HepG2 (cell line): ENCODE measurements at regions not wholly inside any gene's neighbourhood (a gene's known extent, or its start where the extent isn't known, plus 50 kb on each side); places are given as distances from the start of the nearest gene placed in this dataset.

Experiments used
- ATAC-seq: fragments of 200-7000 bp; cut with Tn5 transposase; 3 replicates; pipeline ENCODE4 v1.9.1; 2020; ENCODE audit warnings: mild to moderate bottlenecking, moderate library complexity
- BruUV-seq: library from RNA; stranded (reverse); fragments of 400-500 nt; replicated peaks from 2 replicates; lab custom pipeline; 2021; lab: Mats Ljungman, UMichigan
- CTCF ChIA-PET: fragments of 300-600 bp; formaldehyde crosslinking; extraction: SDS; loops from one replicate; lab custom pipeline; 2021; ENCODE audit warnings: low total read pairs, inconsistent platforms, low intra/inter-chr PET ratio; lab: Yijun Ruan, JAX
- POLR2A ChIA-PET: fragments of 350-600 bp; sonication (Branson Sonifier 250); formaldehyde crosslinking; loops from one replicate; lab custom pipeline; 2020; ENCODE audit warnings: antibody characterized with exemption, inconsistent platforms; lab: Yijun Ruan, JAX
- DNase-seq: peaks from one replicate; pipeline ENCODE4 v3.0.0-alpha.2; 2015; ENCODE audit warnings: low spot score
- FAIRE-seq: peaks from 3 replicates; lab custom pipeline; 2011; peaks lifted over from hg19 to GRCh38; lab: Jason Lieb, UNC
- H2AFZ ChIP-seq: one replicate; pipeline ENCODE4 v1.6.1; 2011; ENCODE audit warnings: low read length, inconsistent platforms
- H3K27ac ChIP-seq: fragments of 300-600 bp; 3 replicates; pipeline ENCODE4 v1.8.0; 2011; ENCODE audit warnings: mixed run types, mild to moderate bottlenecking, mixed read lengths, low read length, inconsistent platforms; ENCODE audit not compliant: insufficient read depth; ENCODE audit errors: extremely low read length
- H3K27me3 ChIP-seq, 2 experiments: fragments of 200-600 bp in 1 of 2; 2 replicates in 1 of 2; 3 replicates in 1 of 2; pipeline versions ENCODE4 v1.6.0 to v1.8.0; 2011; ENCODE audit warnings: low read length in 2 of 2, mild to moderate bottlenecking in 2 of 2, moderate library complexity in 2 of 2, inconsistent platforms in 1 of 2; ENCODE audit not compliant: insufficient read depth in 2 of 2, control insufficient read depth in 1 of 2
- H3K36me3 ChIP-seq, 2 experiments: fragments of 200-600 bp in 1 of 2; replicated peaks in 1 of 2; 2 replicates in 1 of 2; 3 replicates in 1 of 2; pipeline versions ENCODE4 v1.5.1 to v1.8.0; 2011; ENCODE audit warnings: low read length in 2 of 2, inconsistent platforms in 1 of 2; ENCODE audit not compliant: insufficient read depth in 2 of 2, control insufficient read depth in 1 of 2
- H3K4me1 ChIP-seq: 2 replicates; pipeline ENCODE4 v1.5.1; 2012; ENCODE audit warnings: low read length, inconsistent platforms; ENCODE audit not compliant: insufficient read depth
- H3K4me2 ChIP-seq: 2 replicates; pipeline ENCODE4 v1.6.0; 2011; ENCODE audit warnings: low read depth, low read length, inconsistent platforms
- H3K4me3 ChIP-seq, 3 experiments: fragments of 200-600 bp in 1 of 3; sonication (generic), shearing (Covaris generic) in 1 of 3; replicated peaks in 1 of 3; 2 replicates each; pipeline ENCODE4 v1.5.1; 2011 to 2016; ENCODE audit warnings: low read length in 3 of 3, inconsistent platforms in 2 of 3, low read depth in 2 of 3, mild to moderate bottlenecking in 2 of 3, control low read depth in 1 of 3, mixed read lengths in 1 of 3; ENCODE audit not compliant: insufficient read depth in 1 of 3
- H3K79me2 ChIP-seq: one replicate; pipeline ENCODE4 v1.6.1; 2011; ENCODE audit warnings: low read length, inconsistent platforms; ENCODE audit not compliant: insufficient read depth
- H3K9ac ChIP-seq: 2 replicates; pipeline ENCODE4 v1.6.0; 2011; ENCODE audit warnings: mild to moderate bottlenecking, low read depth, low read length, inconsistent platforms; ENCODE audit not compliant: insufficient read depth
- H3K9me3 ChIP-seq: 2 replicates; pipeline ENCODE4 v1.5.1; 2012; ENCODE audit warnings: mild to moderate bottlenecking, low read length
- H4K20me1 ChIP-seq: 2 replicates; pipeline ENCODE4 v1.6.0; 2011; ENCODE audit warnings: inconsistent platforms, mild to moderate bottlenecking, low read length, moderate library complexity; ENCODE audit not compliant: insufficient read depth
- CBX5 ChIP-seq: sonication (generic); formaldehyde crosslinking; IDR thresholded peaks from 2 replicates; pipeline ENCODE4 v1.4.0; 2020; ENCODE audit warnings: missing genetic modification reagents, borderline replicate concordance
- CENPBD1 ChIP-seq: sonication (generic); formaldehyde crosslinking; IDR thresholded peaks from 2 replicates; pipeline ENCODE4 v1.8.0; 2022; ENCODE audit warnings: missing genetic modification reagents, low read depth, mild to moderate bottlenecking, borderline replicate concordance
- CHD2 ChIP-seq: IDR thresholded peaks from 2 replicates; pipeline ENCODE4 v1.6.1; 2011; ENCODE audit warnings: low read depth, low read length, improper control_type of control experiment
- CTCF ChIP-seq: sonication (generic); formaldehyde crosslinking; IDR thresholded peaks from 2 replicates; pipeline ENCODE4 v1.5.0; 2020; ENCODE audit warnings: mild to moderate bottlenecking, missing genetic modification reagents, moderate library complexity
- ISX ChIP-seq: sonication (generic); formaldehyde crosslinking; conservative IDR thresholded peaks from 2 replicates; pipeline ENCODE4 v1.5.0; 2020; ENCODE audit warnings: missing genetic modification reagents
- NBN ChIP-seq: fragments of 450-650 bp; conservative IDR thresholded peaks from 2 replicates; pipeline ENCODE4 v1.6.1; 2017
- ONECUT2 ChIP-seq: sonication (generic); formaldehyde crosslinking; IDR thresholded peaks from 2 replicates; pipeline ENCODE4 v1.4.0; 2020; ENCODE audit warnings: missing genetic modification reagents
- POLR2G ChIP-seq: fragments of 200-400 bp; formaldehyde crosslinking; IDR thresholded peaks from 2 replicates; pipeline ENCODE4 v1.6.1; 2018; ENCODE audit warnings: mild to moderate bottlenecking, low read depth, low read length, moderate library complexity
- SETDB1 ChIP-seq: sonication (generic); formaldehyde crosslinking; IDR thresholded peaks from 2 replicates; pipeline ENCODE4 v1.5.1; 2020; ENCODE audit warnings: missing genetic modification reagents, mild to moderate bottlenecking, borderline replicate concordance
- SNRNP70 ChIP-seq: fragments of 200-400 bp; formaldehyde crosslinking; IDR thresholded peaks from 2 replicates; pipeline ENCODE4 v1.6.1; 2017; ENCODE audit warnings: mild to moderate bottlenecking, low read depth, low read length, moderate library complexity
- ZMAT3 ChIP-seq: sonication (generic); formaldehyde crosslinking; conservative IDR thresholded peaks from 2 replicates; pipeline ENCODE4 v1.7.0; 2021; ENCODE audit warnings: missing genetic modification reagents
- ZNF34 ChIP-seq: sonication (generic); formaldehyde crosslinking; IDR thresholded peaks from 2 replicates; pipeline ENCODE4 v1.4.0; 2020; ENCODE audit warnings: mild to moderate bottlenecking, missing genetic modification reagents, borderline replicate concordance
- WGBS: methylation state at CpG from one replicate; pipeline ENCODE4 v1.1.6; 2017; ENCODE audit warnings: low lambda C conversion rate; 5-methylcytosine and 5-hydroxymethylcytosine counted together
- in situ Hi-C: cut with HindIII; loops from 2 replicates; pipeline ENCODE4 v1.10.0; 2017; ENCODE audit warnings: low pct_unique_long_range_greater_than_20kb; ENCODE audit not compliant: extremely low pct_ligation_motif_present
- intact Hi-C: fragments of 100-400 bp; cut with micrococcal nuclease; formaldehyde crosslinking; loops from one replicate; pipeline ENCODE4 v1.10.0; 2022; ENCODE audit not compliant: unreplicated experiment

- CTCF ChIA-PET = no interaction called here
These were observed 280.3 kb downstream of the GADD45G start for GRCh38 chr9:89885156-89885555.

GRCh38 chr9:89886281-89886700 lies 281.5 kb downstream of the GADD45G start:
- no peak for DNase-seq
- intact Hi-C loops (no loop called here), in situ Hi-C loops (no loop called here)
- CTCF ChIA-PET = no interaction called here
- Histone ChIP-seq H3K4me2 (no peak overlapping the region), H3K4me3 (no peak overlapping the region), H4K20me1 (no peaks in the 10 kb centered on the region), H2AFZ (no peak overlapping the region), H3K27me3 (no peaks in the 10 kb centered on the region), H3K27ac (no peak overlapping the region), H3K4me1 (no peaks in the 10 kb centered on the region), H3K79me2 (no peaks in the 10 kb centered on the region), H3K9ac (no peak overlapping the region), H3K36me3 (no peaks in the 10 kb centered on the region), H3K9me3 (no peaks in the 10 kb centered on the region)
- no peak for TF ChIP-seq NBN
- no peak for TF ChIP-seq SNRNP70
- TF ChIP-seq ISX (CRISPR knock-in tag) = no peak
- no peak for TF ChIP-seq SETDB1 (CRISPR knock-in tag)
- no peak for TF ChIP-seq CENPBD1 (CRISPR knock-in tag)
- TF ChIP-seq CTCF (CRISPR knock-in tag) = no peak
- TF ChIP-seq ZMAT3 = no peak
- BruUV-seq = no TSS peak
- FAIRE-seq = no peak
- no peak for ATAC-seq
- WGBS = 12% methylated on average over 5 of the region's 5 CpGs
- POLR2A ChIA-PET = no interaction called here

More at GRCh38 chr9:89885156-89885555, 280.3 kb downstream of the GADD45G start:
- intact Hi-C loops = no loop called here
- Histone ChIP-seq H3K9ac (no peak overlapping the region), H3K27ac (no peak overlapping the region), H3K36me3 (no peaks in the 10 kb centered on the region), H3K27me3 (no peaks in the 10 kb centered on the region), H3K4me3 (no peak overlapping the region), H3K4me2 (no peak overlapping the region), H3K4me1 (no peaks in the 10 kb centered on the region), H3K9me3 (no peaks in the 10 kb centered on the region), H4K20me1 (no peaks in the 10 kb centered on the region), H2AFZ (no peak overlapping the region), H3K79me2 (no peaks in the 10 kb centered on the region)
- 58% methylated on average over 4 of the region's 4 CpGs for WGBS
- no peak for FAIRE-seq
- DNase-seq = no peak
- TF ChIP-seq POLR2G (no peak), ONECUT2 (CRISPR knock-in tag) (no peak), CBX5 (CRISPR knock-in tag) (no peak), ZNF34 (CRISPR knock-in tag) (no peak), CHD2 (no peak)
- in situ Hi-C loops = no loop called here
- ATAC-seq = no peak
- POLR2A ChIA-PET = no interaction called here
- BruUV-seq = no TSS peak
